Ishikawa (cell line): ENCODE measurements at regions not wholly inside any gene's neighbourhood (a gene's known extent, or its start where the extent isn't known, plus 50 kb on each side); places are given as distances from the start of the nearest gene placed in this dataset.

Source experiments
- CEBPB ChIP-seq: IDR thresholded peaks from 2 replicates; pipeline ENCODE4 v1.6.1; 2012
- CREB1 ChIP-seq: IDR thresholded peaks from 2 replicates; pipeline ENCODE4 v1.6.1; 2012; ENCODE audit warnings: low read depth
- EP300 ChIP-seq: IDR thresholded peaks from 2 replicates; pipeline ENCODE4 v1.6.1; 2012; ENCODE audit warnings: borderline replicate concordance
- FOXM1 ChIP-seq: IDR thresholded peaks from 2 replicates; pipeline ENCODE4 v1.6.1; 2012; ENCODE audit warnings: low read depth, borderline replicate concordance
- MAX ChIP-seq: IDR thresholded peaks from 2 replicates; pipeline ENCODE4 v1.6.1; 2012
- RAD21 ChIP-seq: IDR thresholded peaks from 2 replicates; pipeline ENCODE4 v1.6.1; 2012; ENCODE audit warnings: low read depth
- TAF1 ChIP-seq: IDR thresholded peaks from 2 replicates; pipeline ENCODE4 v1.6.1; 2012; ENCODE audit warnings: low read depth, mild to moderate bottlenecking
- TF ChIP-seq, protein P1 (sequence below): IDR thresholded peaks from 2 replicates; pipeline ENCODE4 v1.6.1; 2012; ENCODE audit warnings: low read depth, mild to moderate bottlenecking

- no peak for TF ChIP-seq EP300
- TF ChIP-seq, protein P1, sequence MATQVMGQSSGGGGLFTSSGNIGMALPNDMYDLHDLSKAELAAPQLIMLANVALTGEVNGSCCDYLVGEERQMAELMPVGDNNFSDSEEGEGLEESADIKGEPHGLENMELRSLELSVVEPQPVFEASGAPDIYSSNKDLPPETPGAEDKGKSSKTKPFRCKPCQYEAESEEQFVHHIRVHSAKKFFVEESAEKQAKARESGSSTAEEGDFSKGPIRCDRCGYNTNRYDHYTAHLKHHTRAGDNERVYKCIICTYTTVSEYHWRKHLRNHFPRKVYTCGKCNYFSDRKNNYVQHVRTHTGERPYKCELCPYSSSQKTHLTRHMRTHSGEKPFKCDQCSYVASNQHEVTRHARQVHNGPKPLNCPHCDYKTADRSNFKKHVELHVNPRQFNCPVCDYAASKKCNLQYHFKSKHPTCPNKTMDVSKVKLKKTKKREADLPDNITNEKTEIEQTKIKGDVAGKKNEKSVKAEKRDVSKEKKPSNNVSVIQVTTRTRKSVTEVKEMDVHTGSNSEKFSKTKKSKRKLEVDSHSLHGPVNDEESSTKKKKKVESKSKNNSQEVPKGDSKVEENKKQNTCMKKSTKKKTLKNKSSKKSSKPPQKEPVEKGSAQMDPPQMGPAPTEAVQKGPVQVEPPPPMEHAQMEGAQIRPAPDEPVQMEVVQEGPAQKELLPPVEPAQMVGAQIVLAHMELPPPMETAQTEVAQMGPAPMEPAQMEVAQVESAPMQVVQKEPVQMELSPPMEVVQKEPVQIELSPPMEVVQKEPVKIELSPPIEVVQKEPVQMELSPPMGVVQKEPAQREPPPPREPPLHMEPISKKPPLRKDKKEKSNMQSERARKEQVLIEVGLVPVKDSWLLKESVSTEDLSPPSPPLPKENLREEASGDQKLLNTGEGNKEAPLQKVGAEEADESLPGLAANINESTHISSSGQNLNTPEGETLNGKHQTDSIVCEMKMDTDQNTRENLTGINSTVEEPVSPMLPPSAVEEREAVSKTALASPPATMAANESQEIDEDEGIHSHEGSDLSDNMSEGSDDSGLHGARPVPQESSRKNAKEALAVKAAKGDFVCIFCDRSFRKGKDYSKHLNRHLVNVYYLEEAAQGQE = no peak
- TF ChIP-seq CEBPB = no peak
- TF ChIP-seq MAX = no peak
- no peak for TF ChIP-seq FOXM1
- no peak for TF ChIP-seq TAF1
- no peak for TF ChIP-seq CREB1
- TF ChIP-seq RAD21 = no peak
Measured at GRCh38 chr4:180808862-180809261, 1434.3 kb upstream of the TENM3 start.
